Activated CD4-positive, alpha-beta T cell treated with anti-CD3 and anti-CD28 coated beads, Interleukin-2, amount 50 U/mL, for 4 hours (primary cell): ENCODE measurements at regions not wholly inside any gene's neighbourhood (a gene's known extent, or its start where the extent isn't known, plus 50 kb on each side); places are given as distances from the start of the nearest gene placed in this dataset.

Source experiments
- DNase-seq, 2 experiments: peaks; one replicate each; pipeline ENCODE4 v3.0.0-alpha.2; 2020

DNA sequence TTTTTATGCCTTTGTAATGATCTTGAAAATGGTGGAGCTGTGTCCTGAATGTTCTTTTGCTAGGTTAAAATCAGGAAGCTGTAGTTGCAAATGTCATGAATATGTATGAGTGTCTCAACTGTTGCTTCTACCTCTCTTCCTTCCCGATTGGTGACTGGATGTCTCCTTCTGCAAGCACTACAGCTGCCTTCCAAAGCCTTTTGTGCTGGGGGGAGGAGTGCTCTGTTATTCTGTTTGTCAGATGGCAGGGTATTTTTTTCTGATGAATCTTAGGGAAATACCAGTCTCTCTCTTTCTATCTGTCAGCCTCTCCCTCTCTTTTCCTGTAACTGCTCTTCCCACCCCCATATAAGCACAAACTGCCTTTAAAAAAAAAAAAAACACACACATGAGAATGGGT is 1396.3 kb upstream of the CELF4 start:
- no peak for DNase-seq

DNA sequence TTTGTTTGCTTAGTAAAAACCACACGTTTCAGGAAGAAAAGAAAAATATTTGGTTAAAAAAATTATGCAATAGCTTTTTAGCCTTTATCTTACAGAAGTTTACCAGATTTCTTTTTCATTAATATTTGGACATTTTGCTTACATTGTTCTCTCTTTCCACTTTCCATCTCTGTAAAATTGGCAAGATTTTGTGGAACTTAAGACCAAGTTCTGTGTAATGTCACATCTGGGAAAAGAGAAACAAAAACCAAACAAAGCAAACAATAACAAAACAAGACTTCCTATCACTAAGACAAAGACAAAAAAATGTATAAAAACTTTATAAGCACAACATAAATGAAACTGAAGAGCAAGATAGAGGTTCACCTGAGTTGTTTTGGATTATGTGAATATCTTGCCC is 1392.1 kb upstream of the CELF4 start:
- no peak for DNase-seq

GRCh38 chr18:38956068-38956467 is 1390.5 kb upstream of the CELF4 start:
- no peak for DNase-seq

DNA sequence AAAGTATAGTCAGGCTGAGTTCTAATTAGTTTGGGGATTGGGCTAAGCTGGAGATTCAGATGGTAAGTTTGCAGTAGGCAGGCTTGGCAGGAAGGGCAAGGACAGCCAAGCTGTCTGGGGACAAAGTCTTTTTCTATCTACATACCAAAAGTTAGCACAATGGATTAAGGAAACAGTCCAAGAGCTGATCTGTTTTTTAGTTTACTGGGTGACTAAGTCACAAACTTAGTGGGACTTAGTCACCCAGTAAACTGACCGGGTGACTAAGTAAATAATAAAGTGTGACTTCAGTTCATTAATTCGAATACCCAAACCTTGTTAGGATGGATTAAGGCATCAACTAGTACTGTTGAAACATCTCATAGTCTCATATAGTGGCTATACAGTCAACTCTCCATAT is 1386.0 kb upstream of the CELF4 start:
- no peak for DNase-seq

GRCh38 chr18:38948436-38948835 is 1382.8 kb upstream of the CELF4 start:
- no peak for DNase-seq

DNA sequence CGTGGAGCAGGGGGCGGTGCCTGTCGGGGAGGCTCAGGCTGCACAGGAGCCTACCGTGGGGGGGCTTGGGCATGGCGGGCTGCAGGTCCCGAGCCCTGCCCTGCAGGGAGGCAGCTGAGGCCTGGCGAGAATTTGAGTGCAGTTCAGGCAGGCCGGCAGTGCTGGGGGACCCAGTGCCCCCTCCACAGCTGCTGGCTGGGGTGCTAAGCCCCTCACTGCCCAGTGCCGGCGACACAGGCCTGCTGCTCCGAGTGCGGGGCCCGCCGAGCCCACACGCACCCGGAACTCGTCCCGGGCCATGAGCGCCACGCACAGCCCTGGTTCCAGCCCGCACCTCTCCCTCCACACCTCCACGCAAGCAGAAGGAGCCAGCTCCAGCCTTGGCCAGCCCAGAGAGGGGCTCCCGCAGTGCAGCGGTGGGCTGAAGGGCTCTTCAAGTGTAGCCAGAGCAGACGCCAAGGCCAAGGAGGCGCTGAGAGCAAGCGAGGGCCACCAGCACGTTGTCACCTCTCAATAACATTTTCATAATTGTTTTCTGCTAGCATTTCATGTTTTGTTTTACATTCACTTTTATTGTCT is 1378.9 kb upstream of the CELF4 start:
- no peak for DNase-seq

DNA sequence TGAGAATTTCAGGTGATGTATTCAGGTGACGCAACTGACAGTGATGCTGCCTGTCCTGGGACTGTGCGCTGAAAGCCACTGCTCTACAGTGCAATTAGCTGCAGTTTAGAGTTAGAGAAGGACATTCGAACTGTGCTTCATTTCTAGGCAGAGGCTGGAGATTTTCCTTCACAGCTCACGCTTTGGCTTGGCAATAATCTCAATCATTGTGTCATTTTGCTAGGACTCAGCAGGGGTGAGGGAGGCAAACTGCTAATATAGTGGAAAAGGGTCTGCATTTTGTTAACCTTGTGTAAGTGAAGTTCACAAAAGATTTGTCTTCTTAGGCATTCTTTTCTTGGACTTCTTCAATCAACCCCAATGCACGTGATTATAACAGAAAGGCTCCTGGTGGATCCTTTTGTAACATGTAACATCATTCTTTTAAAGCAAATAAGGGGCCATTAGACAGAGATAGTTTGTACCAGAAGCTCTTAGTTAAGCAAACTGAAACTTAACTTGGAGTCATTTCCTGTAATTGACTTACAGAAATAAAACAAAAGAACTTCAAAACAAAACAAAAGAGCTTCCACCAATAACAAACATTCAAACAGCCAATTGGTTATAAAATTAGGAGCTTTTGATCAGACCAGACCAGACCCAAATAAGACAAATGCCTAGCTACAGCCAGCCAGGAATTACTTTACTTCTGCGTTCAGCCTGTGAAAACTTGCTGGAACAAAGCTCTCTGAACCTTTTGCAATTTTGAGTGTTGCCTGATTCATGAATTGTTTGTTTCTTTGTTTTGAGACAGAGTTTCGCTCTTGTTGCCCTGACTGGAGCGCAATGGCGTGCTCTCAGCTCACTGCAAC is 1376.3 kb upstream of the CELF4 start:
- DNase-seq = no peak

DNA sequence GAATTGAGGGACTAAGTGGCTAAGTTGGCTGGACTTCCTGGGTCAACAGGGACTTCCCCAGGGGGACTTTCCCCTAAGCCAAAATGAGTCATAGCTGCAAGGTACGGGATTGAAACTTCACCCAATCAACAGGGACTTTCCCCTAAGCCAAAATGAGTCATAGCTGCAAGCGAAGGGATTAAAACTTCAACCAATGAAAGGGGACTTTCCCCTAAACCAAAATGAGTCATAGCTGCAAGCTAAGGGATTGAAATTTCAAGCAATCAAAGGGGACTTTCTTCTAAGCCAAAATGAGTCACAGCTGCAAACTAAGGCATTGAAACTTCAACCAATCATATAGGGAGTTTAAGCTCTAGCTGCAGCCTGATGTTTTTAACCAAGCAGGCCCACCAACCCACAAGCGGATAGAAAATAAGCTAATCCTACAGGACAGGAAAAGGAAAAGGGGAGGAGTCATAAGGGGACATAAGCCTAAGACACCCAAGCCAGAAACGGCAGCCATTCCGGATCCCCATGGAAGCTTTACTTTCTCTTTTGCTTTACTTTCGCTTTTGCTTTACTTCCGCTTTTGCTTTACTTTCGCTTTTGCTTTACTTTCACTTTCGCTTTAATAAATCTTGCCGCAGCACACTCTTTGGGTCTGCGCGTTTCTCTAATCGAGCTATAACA is 1375.4 kb upstream of the CELF4 start:
- peak; percentile 25 to 26 for DNase-seq

DNA sequence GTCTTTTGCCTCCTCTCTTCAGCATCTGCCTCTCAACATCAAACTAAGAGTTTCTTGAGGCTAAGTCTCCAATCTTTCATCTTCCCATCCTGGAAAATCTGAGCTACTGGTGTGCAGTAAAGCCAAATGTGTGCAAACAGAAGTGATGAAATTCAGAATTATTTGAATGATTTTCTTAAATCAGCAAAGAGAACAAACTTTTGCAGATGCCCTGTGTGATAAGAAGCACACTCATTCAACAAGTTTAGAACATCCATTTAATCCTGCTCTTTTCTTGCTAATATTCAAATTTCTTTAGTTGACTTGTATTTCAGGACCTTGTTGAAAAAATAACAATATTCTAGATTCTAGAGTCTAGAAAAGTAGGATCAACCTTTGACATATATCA is 1374.9 kb upstream of the CELF4 start:
- DNase-seq = no peak

DNA sequence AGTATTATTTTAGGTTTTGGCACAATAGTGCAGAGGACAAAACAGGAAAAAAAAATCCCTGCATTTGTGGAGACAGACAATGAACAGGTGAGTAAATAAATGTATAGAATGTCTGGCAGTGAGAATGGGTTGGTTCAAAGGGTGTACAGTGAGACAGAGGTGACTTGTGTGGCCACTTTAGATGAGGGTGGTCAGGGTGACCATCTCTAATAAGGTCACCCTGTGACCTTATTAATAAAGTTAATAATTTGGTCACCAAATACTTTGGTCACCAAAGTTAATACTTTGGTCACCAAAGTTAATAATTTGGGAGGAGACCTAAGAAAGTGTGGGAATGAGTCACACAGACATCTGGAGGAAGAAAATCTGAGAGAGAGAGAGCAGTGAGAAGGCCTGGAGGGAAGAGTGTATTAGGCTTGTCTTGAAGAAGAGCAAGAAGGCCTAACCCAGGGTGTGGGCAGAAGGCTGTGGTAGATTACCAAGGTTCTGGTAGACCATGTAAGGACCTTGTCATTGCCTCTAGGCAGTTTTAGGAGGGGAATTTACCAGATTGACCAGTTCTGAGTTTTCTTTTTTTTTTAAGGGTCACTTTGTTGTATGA is 1368.4 kb upstream of the CELF4 start:
- DNase-seq = no peak

DNA sequence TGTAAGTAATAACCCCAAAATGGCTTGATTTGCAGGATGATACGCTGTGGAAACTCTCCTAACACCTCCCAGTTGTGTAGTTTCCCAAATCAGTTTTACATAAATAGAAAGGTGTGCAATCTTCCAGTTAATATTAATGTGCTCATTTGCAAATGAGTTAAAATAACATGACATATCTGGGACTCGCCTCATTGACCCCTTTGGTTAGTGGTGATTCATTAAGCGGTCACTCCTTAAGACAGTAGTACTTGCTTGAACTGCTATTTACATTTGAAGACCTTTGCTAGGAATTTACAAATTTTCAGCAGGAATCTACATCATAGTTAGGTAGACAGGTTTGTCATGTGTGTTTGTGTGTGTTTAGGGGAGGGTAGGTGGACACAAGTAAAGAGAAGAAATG is 1367.7 kb upstream of the CELF4 start:
- DNase-seq = no peak

GRCh38 chr18:38932752-38933151 is 1367.2 kb upstream of the CELF4 start:
- DNase-seq = no peak

DNA sequence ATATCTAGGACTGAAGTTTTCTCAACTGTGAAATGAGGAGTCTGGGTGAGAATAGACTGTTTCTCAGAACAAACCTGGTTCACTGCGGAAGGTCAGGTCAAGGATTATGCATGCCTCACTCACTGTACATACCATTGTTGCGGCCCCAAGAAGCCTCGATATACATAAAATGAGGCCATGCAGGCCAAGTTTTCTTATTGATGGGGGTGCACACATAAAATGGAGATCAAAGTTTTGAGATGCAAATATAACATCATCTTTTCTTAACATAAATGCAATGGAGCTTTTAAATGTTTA is 1366.1 kb upstream of the CELF4 start:
- no peak for DNase-seq

DNA sequence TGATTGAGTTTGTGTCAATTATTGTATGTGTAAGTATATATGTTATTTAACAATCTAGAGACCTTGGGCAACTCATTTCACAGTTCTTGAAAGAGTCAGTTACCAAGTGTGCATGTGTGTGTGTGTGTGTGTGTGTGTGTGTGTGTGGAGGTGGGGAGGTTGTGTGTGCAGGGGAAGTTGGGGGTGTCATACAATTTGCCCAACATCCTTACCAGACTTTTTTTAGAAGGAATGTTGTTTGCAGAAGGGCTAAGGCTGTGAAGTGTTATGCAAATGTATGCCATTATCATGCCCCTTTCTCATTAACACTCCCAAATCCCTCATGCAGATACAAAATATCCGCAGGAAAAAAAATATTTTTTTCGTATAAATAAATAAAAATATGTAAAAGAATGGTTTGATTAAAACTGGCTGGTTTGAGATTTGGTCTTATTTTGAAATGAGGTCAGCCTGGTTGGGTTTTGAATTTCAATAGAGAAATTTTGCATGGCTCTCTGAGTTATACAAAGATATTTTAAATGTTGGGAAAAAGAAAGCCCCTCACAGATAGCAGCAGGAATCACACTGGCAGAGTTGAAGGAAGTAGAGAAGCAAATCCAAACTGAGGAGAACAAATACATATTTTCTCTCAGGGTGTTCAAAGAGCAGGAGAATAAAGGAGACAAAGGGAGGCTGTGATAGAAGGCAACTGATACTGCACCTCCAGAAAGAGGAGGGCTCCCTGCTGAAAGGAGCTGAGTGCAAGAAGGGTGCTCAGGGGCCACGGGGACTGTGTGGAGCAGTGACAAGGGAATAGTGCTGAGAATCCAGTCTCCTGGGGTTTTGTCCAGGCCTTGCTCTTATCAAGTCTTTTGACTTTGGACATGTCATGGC is 1365.5 kb upstream of the CELF4 start:
- no peak for DNase-seq

DNA sequence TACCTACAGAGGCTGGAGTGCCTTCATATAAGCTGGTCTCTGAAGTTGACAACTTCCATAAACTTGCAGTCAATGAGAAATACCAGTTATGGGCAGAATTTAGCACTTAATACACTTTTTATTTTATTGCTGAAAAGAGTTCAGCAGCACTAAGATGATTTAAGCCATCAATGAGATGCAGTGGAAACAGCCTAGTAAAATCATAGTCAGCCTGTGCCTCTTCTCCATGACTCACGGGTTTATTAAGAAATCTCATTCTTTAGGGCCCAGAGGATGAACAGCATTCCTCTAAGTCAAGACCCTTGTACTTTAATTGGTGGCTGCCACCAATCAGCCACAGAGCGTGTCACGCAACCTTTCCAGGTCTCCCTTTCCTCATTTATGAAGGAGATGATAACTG is 1357.9 kb upstream of the CELF4 start:
- DNase-seq = no peak

GRCh38 chr18:38923126-38923525 is 1357.5 kb upstream of the CELF4 start:
- no peak for DNase-seq

- DNase-seq = no peak
Measured at GRCh38 chr18:38909972-38910371, 1344.4 kb upstream of the CELF4 start.

- DNase-seq = no peak
Measured at GRCh38 chr18:38902796-38903195, 1337.2 kb upstream of the CELF4 start.

DNA sequence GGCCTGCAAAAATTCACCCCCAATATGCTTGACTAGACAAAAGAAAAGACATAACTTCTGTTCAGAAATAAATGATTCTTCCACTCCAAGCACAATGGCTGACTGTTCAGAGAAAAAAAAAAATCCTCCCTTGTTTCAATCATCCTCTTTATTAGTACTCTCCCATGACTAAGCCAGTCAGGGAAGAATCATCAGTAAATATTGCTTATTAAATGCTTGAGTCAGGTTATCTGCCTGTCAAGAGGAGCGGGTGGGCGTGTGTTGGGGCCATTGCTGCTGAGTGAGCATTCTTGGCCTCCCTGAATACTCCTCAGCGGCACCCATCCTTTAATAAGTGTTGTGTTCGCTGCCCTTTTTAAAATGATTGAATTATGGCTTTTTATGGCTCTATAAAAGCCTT is 1334.8 kb upstream of the CELF4 start:
- DNase-seq = no peak

- DNase-seq = no peak
Measured at GRCh38 chr18:38900031-38900430, 1334.4 kb upstream of the CELF4 start.

GRCh38 chr18:38899252-38899651 is 1333.7 kb upstream of the CELF4 start:
- DNase-seq = no peak

- DNase-seq = no peak
Measured at GRCh38 chr18:38898167-38898566, 1332.6 kb upstream of the CELF4 start.

GRCh38 chr18:38895560-38895959 is 1330.0 kb upstream of the CELF4 start:
- DNase-seq = no peak
